ENCODE measurements at regions not wholly inside any gene's neighbourhood (a gene's known extent, or its start where the extent isn't known, plus 50 kb on each side); places are given as distances from the start of the nearest gene placed in this dataset.

- Histone ChIP-seq H2AFZ (ENCODE audit: low read depth, low read length) (no peak overlapping the region), H3K36me3 (ENCODE audit: control insufficient read depth, insufficient read depth, low read length) (no peaks in the 10 kb centered on the region), H4K20me1 (replicated peaks; ENCODE audit: control insufficient read depth, insufficient read depth, low read length) (no peaks in the 10 kb centered on the region), H3K4me3 (no peak overlapping the region), H3K4me1 (replicated peaks in 1 of 2; ENCODE audit: control insufficient read depth in 2 of 2, insufficient read depth in 2 of 2, low read length in 2 of 2) (no peaks in the 10 kb centered on the region), H3K27me3 (ENCODE audit: control insufficient read depth in 2 of 2, insufficient read depth in 2 of 2, low read length in 2 of 2) (no peaks in the 10 kb centered on the region), H3K79me2 (ENCODE audit: control insufficient read depth, insufficient read depth, low read length) (no peaks in the 10 kb centered on the region), H3K27ac (ENCODE audit: extremely low read depth, low read depth, low read length) (no peak overlapping the region), H3K4me2 (ENCODE audit: insufficient read depth, low read length) (no peak overlapping the region), H3K9me1 (ENCODE audit: control insufficient read depth, insufficient read depth, low read length) (no peaks in the 10 kb centered on the region), H3K9ac (ENCODE audit: insufficient read depth in 1 of 2, low read depth in 2 of 2, low read length in 2 of 2) (no peak overlapping the region), H3K9me3 (replicated peaks; ENCODE audit: control insufficient read depth, insufficient read depth, low read depth, low read length) (no peaks in the 10 kb centered on the region)
- no peak for FAIRE-seq
- BruUV-seq (replicated peaks): no TSS peak
- intact Hi-C loops (cut with micrococcal nuclease) (no loop called here), in situ Hi-C loops (cut with MboI) (loop anchor here (25.0 kb wide), 1 partner anchor 1098 kb away; the partner anchor contains the start of gene ZNF18)
- no peak for DNase-seq (ENCODE audit: extremely low read depth in 1 of 4, low spot score in 3 of 4)
- WGBS (ENCODE audit: insufficient coverage, low coverage, missing lambda C conversion rate): 0% methylated on average over 3 of the region's 4 CpGs
- no peak for ATAC-seq
- TF ChIP-seq WHSC1 (IDR thresholded peaks at IDR 0.05; ENCODE audit: low read length) (no peak), CBX1 (IDR thresholded peaks at IDR 0.05; ENCODE audit: low read depth) (no peak), ILF3 (IDR thresholded peaks at IDR 0.05; ENCODE audit: borderline replicate concordance) (no peak), PTBP1 (IDR thresholded peaks at IDR 0.05; ENCODE audit: low read depth, low read length) (no peak), THAP12 (CRISPR knock-in tag; IDR thresholded peaks at IDR 0.05) (no peak), RCOR1 (IDR thresholded peaks at IDR 0.05; ENCODE audit: borderline replicate concordance in 1 of 2, low read depth in 2 of 2, low read length in 2 of 2) (no peak), RHOXF2B (CRISPR knock-in tag; conservative IDR thresholded peaks at IDR 0.05) (no peak), HMBOX1 (IDR thresholded peaks at IDR 0.05) (no peak), GATA2 (CRISPR knock-in tag; IDR thresholded peaks at IDR 0.05) (no peak), ZNF354B (CRISPR knock-in tag; IDR thresholded peaks at IDR 0.05) (no peak), CEBPG (CRISPR knock-in tag; IDR thresholded peaks at IDR 0.05) (no peak), CEBPG (tag; conservative IDR thresholded peaks at IDR 0.05 in 1 of 2, IDR thresholded peaks at IDR 0.05 in 1 of 2) (no peak), PHF8 (IDR thresholded peaks at IDR 0.05; ENCODE audit: borderline replicate concordance, low read length) (no peak), RBM15 (IDR thresholded peaks at IDR 0.05; ENCODE audit: insufficient read depth, low read length) (no peak), MAFG (tag; conservative IDR thresholded peaks at IDR 0.05) (no peak)
- TF ChIP-seq, protein P1, sequence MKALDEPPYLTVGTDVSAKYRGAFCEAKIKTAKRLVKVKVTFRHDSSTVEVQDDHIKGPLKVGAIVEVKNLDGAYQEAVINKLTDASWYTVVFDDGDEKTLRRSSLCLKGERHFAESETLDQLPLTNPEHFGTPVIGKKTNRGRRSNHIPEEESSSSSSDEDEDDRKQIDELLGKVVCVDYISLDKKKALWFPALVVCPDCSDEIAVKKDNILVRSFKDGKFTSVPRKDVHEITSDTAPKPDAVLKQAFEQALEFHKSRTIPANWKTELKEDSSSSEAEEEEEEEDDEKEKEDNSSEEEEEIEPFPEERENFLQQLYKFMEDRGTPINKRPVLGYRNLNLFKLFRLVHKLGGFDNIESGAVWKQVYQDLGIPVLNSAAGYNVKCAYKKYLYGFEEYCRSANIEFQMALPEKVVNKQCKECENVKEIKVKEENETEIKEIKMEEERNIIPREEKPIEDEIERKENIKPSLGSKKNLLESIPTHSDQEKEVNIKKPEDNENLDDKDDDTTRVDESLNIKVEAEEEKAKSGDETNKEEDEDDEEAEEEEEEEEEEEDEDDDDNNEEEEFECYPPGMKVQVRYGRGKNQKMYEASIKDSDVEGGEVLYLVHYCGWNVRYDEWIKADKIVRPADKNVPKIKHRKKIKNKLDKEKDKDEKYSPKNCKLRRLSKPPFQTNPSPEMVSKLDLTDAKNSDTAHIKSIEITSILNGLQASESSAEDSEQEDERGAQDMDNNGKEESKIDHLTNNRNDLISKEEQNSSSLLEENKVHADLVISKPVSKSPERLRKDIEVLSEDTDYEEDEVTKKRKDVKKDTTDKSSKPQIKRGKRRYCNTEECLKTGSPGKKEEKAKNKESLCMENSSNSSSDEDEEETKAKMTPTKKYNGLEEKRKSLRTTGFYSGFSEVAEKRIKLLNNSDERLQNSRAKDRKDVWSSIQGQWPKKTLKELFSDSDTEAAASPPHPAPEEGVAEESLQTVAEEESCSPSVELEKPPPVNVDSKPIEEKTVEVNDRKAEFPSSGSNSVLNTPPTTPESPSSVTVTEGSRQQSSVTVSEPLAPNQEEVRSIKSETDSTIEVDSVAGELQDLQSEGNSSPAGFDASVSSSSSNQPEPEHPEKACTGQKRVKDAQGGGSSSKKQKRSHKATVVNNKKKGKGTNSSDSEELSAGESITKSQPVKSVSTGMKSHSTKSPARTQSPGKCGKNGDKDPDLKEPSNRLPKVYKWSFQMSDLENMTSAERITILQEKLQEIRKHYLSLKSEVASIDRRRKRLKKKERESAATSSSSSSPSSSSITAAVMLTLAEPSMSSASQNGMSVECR (CRISPR knock-in tag; IDR thresholded peaks at IDR 0.05): no peak
- CTCF ChIA-PET (ENCODE audit: low intra/inter-chr PET ratio): no interaction called here
- POLR2A ChIA-PET: no interaction called here
Observed at GRCh38 chr17:10888858-10889257, 51.0 kb upstream of the PIRT start.
